Uterus (tissue), 2 donors: ENCODE measurements at regions not wholly inside any gene's neighbourhood (a gene's known extent, or its start where the extent isn't known, plus 50 kb on each side); places are given as distances from the start of the nearest gene placed in this dataset.

ENCODE experiments used
- CTCF ChIP-seq, 4 experiments: fragments of 200-600 bp in 2 of 4; fragments of 450-650 bp in 2 of 4; sonication (generic) in 2 of 4; IDR thresholded peaks; one replicate each; pipeline ENCODE4 v1.5.1; 2016 to 2019; ENCODE audit warnings: antibody characterized with exemption in 4 of 4, mild to moderate bottlenecking in 2 of 4, moderate library complexity in 1 of 4
- POLR2A ChIP-seq, 2 donors: fragments of 450-650 bp; IDR thresholded peaks; one replicate each; pipeline ENCODE4 v1.6.1; 2016; ENCODE audit warnings: antibody characterized with exemption in 2 of 2, mild to moderate bottlenecking in 1 of 2, moderate library complexity in 1 of 2

GRCh38 chr5:164649266-164649665, 1143.8 kb downstream of the MAT2B start:
- TF ChIP-seq POLR2A (IDR thresholded peaks at IDR 0.05) (no peak), CTCF (IDR thresholded peaks at IDR 0.05) (no peak)
